ENCODE measurements at regions not wholly inside any gene's neighbourhood (a gene's known extent, or its start where the extent isn't known, plus 50 kb on each side); places are given as distances from the start of the nearest gene placed in this dataset.

- H3K4me3 ChIP-seq (ENCODE audit: low read length): no peak overlapping the region
- no peaks in the 10 kb centered on the region for H3K36me3 ChIP-seq (ENCODE audit: insufficient read depth, low read length)
- DNase-seq: no peak
- Mint-ChIP-seq H3K27me3 (peaks cover 5 to 8% of the 10 kb centered on the region in 2 donors), H3K27ac (no peak overlapping the region), H3K4me1 (no peaks in the 10 kb centered on the region), H3K4me3 (no peak overlapping the region), H3K36me3 (no peaks in the 10 kb centered on the region), H3K9me3 (peaks cover 0 to 2% (median 0%) of the 10 kb centered on the region in 5 donors)
- H3K4me1 ChIP-seq (ENCODE audit: insufficient read depth, low read length): no peaks in the 10 kb centered on the region
- POLR2A ChIA-PET: no interaction called here
- no peak overlapping the region for H3K27ac ChIP-seq (ENCODE audit: low read depth, low read length)
- no peaks in the 10 kb centered on the region for H3K27me3 ChIP-seq (ENCODE audit: insufficient read depth, low read length, poor library complexity, severe bottlenecking)
- no peaks in the 10 kb centered on the region for H3K9me3 ChIP-seq (ENCODE audit: low read length)
- CTCF ChIA-PET: no interaction called here
These were observed 147.4 kb upstream of the PRLR start for GRCh38 chr5:35377653-35378052.

DNA sequence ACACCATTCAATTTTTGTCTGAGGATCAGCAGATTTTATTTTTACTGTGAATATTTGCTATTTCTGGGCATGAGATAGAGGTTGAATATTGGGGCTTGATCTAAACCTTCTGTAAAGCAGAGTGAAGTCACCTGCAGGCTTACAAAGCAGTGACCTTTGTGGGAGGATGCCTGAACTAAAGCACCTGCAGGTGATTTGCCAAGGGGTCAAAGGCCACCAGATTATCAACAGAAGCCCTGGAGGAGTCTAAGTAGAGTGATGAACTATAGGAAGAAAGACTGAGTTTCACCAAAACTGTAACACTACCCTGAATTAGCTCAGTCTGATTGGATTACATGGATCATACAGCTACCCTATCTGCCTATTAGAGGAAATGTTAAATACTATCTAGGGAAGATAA, 144.3 kb upstream of the PRLR start:
- no peaks in the 10 kb centered on the region for H3K36me3 Mint-ChIP-seq
- H3K4me1 Mint-ChIP-seq: no peaks in the 10 kb centered on the region
- H3K27ac Mint-ChIP-seq: no peak overlapping the region
- H3K4me3 ChIP-seq (ENCODE audit: low read length): no peak overlapping the region
- H3K9me3 Mint-ChIP-seq: no peaks in the 10 kb centered on the region
- H3K4me1 ChIP-seq (ENCODE audit: insufficient read depth, low read length): no peaks in the 10 kb centered on the region
- H3K27ac ChIP-seq (ENCODE audit: low read depth, low read length): no peak overlapping the region
- no peaks in the 10 kb centered on the region for H3K9me3 ChIP-seq (ENCODE audit: low read length)
- no peaks in the 10 kb centered on the region for H3K36me3 ChIP-seq (ENCODE audit: insufficient read depth, low read length)
- peaks cover 5 to 8% of the 10 kb centered on the region in 2 donors for H3K27me3 Mint-ChIP-seq
- H3K4me3 Mint-ChIP-seq: no peak overlapping the region
- H3K27me3 ChIP-seq (ENCODE audit: insufficient read depth, low read length, poor library complexity, severe bottlenecking): no peaks in the 10 kb centered on the region
- no peak for DNase-seq
- POLR2A ChIA-PET: no interaction called here
- CTCF ChIA-PET: no interaction called here

GRCh38 chr5:35373249-35373648, 143.0 kb upstream of the PRLR start:
- no peak overlapping the region for H3K4me3 Mint-ChIP-seq
- Histone ChIP-seq H3K9me3 (ENCODE audit: low read length) (no peaks in the 10 kb centered on the region), H3K36me3 (ENCODE audit: insufficient read depth, low read length) (no peaks in the 10 kb centered on the region), H3K27ac (ENCODE audit: low read depth, low read length) (no peak overlapping the region), H3K27me3 (ENCODE audit: insufficient read depth, low read length, poor library complexity, severe bottlenecking) (no peaks in the 10 kb centered on the region), H3K4me1 (ENCODE audit: insufficient read depth, low read length) (no peaks in the 10 kb centered on the region), H3K4me3 (ENCODE audit: low read length) (no peak overlapping the region)
- peaks cover 5 to 6% of the 10 kb centered on the region in 2 donors for H3K27me3 Mint-ChIP-seq
- H3K9me3 Mint-ChIP-seq: no peaks in the 10 kb centered on the region
- ChIA-PET CTCF (interaction anchor here (0.9 kb wide), 1 partner anchor 17 kb away, joined by 3 read pairs; no protein-coding TSS in a partner anchor), POLR2A (no interaction called here)
- DNase-seq: no peak
- peak overlapping the region in 1 of 8 donors; percentile 54 for H3K27ac Mint-ChIP-seq
- H3K4me1 Mint-ChIP-seq: no peaks in the 10 kb centered on the region
- H3K36me3 Mint-ChIP-seq: no peaks in the 10 kb centered on the region

DNA sequence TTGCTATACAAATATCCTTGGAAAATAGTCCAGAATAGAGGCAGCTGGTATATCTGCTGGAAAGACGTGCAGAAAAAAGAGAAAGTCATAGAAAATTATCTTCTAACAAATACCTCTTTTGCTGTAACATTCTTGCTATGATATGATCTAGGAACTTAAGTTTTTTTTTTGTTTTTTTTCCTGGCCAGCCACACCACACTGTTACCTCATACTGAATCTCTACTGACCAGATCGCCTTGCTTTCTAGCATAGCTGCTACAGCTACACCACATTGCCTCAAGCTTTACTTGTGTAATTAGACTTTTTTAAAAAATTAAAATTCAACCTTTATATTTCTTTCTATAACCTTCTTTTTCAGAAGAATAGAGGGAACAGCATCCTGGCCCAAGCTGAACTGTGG, 142.2 kb upstream of the PRLR start:
- no peaks in the 10 kb centered on the region for H3K4me1 ChIP-seq (ENCODE audit: insufficient read depth, low read length)
- H3K27me3 ChIP-seq (ENCODE audit: insufficient read depth, low read length, poor library complexity, severe bottlenecking): no peaks in the 10 kb centered on the region
- no peaks in the 10 kb centered on the region for H3K9me3 ChIP-seq (ENCODE audit: low read length)
- no peak overlapping the region for H3K27ac ChIP-seq (ENCODE audit: low read depth, low read length)
- Mint-ChIP-seq H3K4me3 (no peak overlapping the region), H3K4me1 (no peaks in the 10 kb centered on the region), H3K9me3 (no peaks in the 10 kb centered on the region), H3K36me3 (no peaks in the 10 kb centered on the region), H3K27ac (no peak overlapping the region), H3K27me3 (peaks cover under 1 to 5% of the 10 kb centered on the region in 2 donors)
- ChIA-PET CTCF (no interaction called here), POLR2A (no interaction called here)
- no peak overlapping the region for H3K4me3 ChIP-seq (ENCODE audit: low read length)
- no peak for DNase-seq
- H3K36me3 ChIP-seq (ENCODE audit: insufficient read depth, low read length): no peaks in the 10 kb centered on the region

- CTCF ChIA-PET: no interaction called here
These were observed 141.7 kb upstream of the PRLR start for GRCh38 chr5:35371951-35372426.

GRCh38 chr5:35370871-35371270, 140.6 kb upstream of the PRLR start:
- ChIA-PET CTCF (no interaction called here), POLR2A (no interaction called here)

More at GRCh38 chr5:35371951-35372426, 141.7 kb upstream of the PRLR start:
- H3K27me3 Mint-ChIP-seq: peaks cover 0 to 5% of the 10 kb centered on the region in 2 donors
- H3K36me3 ChIP-seq (ENCODE audit: insufficient read depth, low read length): no peaks in the 10 kb centered on the region
- H3K4me1 ChIP-seq (ENCODE audit: insufficient read depth, low read length): no peaks in the 10 kb centered on the region
- H3K9me3 ChIP-seq (ENCODE audit: low read length): no peaks in the 10 kb centered on the region
- H3K27ac Mint-ChIP-seq: no peak overlapping the region
- no peaks in the 10 kb centered on the region for H3K4me1 Mint-ChIP-seq
- POLR2A ChIA-PET: no interaction called here
- no peak overlapping the region for H3K4me3 ChIP-seq (ENCODE audit: low read length)
- no peaks in the 10 kb centered on the region for H3K9me3 Mint-ChIP-seq
- H3K27ac ChIP-seq (ENCODE audit: low read depth, low read length): no peak overlapping the region
- H3K4me3 Mint-ChIP-seq: no peak overlapping the region
- no peaks in the 10 kb centered on the region for H3K27me3 ChIP-seq (ENCODE audit: insufficient read depth, low read length, poor library complexity, severe bottlenecking)
- no peak for DNase-seq
- no peaks in the 10 kb centered on the region for H3K36me3 Mint-ChIP-seq

DNA sequence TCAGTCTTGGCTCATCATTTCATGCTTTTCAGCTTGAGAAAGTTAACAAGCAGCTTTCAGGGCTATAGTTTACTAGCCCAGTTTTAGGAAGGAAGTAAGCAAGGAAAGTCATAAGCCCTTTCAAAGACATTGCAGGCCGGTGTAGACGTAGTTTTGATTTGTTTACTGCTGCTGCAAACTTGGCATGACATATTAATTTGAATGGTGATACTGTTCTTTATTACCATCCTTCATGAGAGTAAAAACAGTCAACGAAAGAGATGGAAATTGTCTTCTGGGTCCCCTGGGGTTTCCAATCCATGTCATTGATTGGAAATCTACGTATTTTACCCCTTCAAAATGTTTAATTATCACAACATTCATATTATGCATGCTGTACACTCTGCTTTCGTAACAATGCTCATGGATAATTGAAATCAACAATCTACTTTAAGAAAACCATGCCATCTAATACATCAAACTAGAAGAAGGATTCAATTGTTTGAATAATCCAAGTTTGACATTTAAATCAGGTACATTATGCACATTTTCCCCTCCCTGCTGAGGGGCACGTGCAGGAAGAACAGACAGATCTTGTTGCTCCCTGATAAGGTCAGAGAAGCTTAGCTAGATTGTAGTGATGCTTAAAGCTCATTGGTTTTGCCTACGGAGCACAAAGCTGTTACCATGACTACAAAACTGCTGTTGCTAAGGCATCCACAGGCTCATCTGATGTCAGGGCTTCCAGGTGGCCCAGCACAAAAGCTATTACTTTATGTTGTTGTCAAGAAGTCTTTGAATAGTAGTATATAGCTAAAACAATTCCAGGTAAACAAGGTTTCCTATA, 139.9 kb upstream of the PRLR start:
- no peaks in the 10 kb centered on the region for H3K36me3 ChIP-seq (ENCODE audit: insufficient read depth, low read length)
- H3K9me3 ChIP-seq (ENCODE audit: low read length): no peaks in the 10 kb centered on the region
- H3K4me3 Mint-ChIP-seq: no peak overlapping the region
- no peak overlapping the region for H3K4me3 ChIP-seq (ENCODE audit: low read length)
- no peaks in the 10 kb centered on the region for H3K4me1 Mint-ChIP-seq
- no peak overlapping the region for H3K27ac Mint-ChIP-seq
- ChIA-PET POLR2A (no interaction called here), CTCF (no interaction called here)
- H3K27me3 Mint-ChIP-seq: peaks cover 0 to 5% of the 10 kb centered on the region in 2 donors
- H3K9me3 Mint-ChIP-seq: no peaks in the 10 kb centered on the region
- H3K27ac ChIP-seq (ENCODE audit: low read depth, low read length): no peak overlapping the region
- H3K4me1 ChIP-seq (ENCODE audit: insufficient read depth, low read length): no peaks in the 10 kb centered on the region
- no peak for DNase-seq
- no peaks in the 10 kb centered on the region for H3K27me3 ChIP-seq (ENCODE audit: insufficient read depth, low read length, poor library complexity, severe bottlenecking)
- no peaks in the 10 kb centered on the region for H3K36me3 Mint-ChIP-seq

More at GRCh38 chr5:35370871-35371270, 140.6 kb upstream of the PRLR start:
- Mint-ChIP-seq H3K36me3 (no peaks in the 10 kb centered on the region), H3K4me3 (no peak overlapping the region), H3K9me3 (no peaks in the 10 kb centered on the region), H3K4me1 (no peaks in the 10 kb centered on the region), H3K27ac (no peak overlapping the region), H3K27me3 (peaks cover 0 to 5% of the 10 kb centered on the region in 2 donors)
- Histone ChIP-seq H3K9me3 (ENCODE audit: low read length) (no peaks in the 10 kb centered on the region), H3K36me3 (ENCODE audit: insufficient read depth, low read length) (no peaks in the 10 kb centered on the region), H3K4me3 (ENCODE audit: low read length) (no peak overlapping the region), H3K4me1 (ENCODE audit: insufficient read depth, low read length) (no peaks in the 10 kb centered on the region), H3K27ac (ENCODE audit: low read depth, low read length) (no peak overlapping the region), H3K27me3 (ENCODE audit: insufficient read depth, low read length, poor library complexity, severe bottlenecking) (no peaks in the 10 kb centered on the region)
- no peak for DNase-seq

DNA sequence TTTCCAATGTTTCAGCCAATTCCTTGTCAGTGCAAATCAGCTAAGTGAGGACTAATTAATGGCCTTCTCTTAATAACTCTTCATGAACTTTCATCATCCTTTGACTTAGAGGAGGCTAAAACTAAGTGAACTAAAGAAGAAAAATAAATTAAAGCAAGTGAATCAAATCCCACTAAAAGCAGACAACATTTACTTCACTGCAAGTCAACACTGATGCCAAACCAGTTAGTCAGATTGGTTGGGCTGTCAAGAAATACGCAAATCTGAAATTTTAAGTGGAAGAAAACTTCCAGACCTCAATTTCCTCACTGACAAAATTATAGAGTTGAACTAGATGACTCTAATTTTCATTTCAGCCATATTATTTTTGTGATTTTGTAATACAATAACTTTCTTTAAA, 137.2 kb upstream of the PRLR start:
- H3K4me3 ChIP-seq (ENCODE audit: low read length): no peak overlapping the region
- Mint-ChIP-seq H3K36me3 (no peaks in the 10 kb centered on the region), H3K9me3 (no peaks in the 10 kb centered on the region), H3K27ac (no peak overlapping the region), H3K27me3 (peaks cover 0 to 4% of the 10 kb centered on the region in 2 donors), H3K4me3 (no peak overlapping the region), H3K4me1 (no peaks in the 10 kb centered on the region)
- H3K27ac ChIP-seq (ENCODE audit: low read depth, low read length): no peak overlapping the region
- no peak for DNase-seq
- H3K9me3 ChIP-seq (ENCODE audit: low read length): no peaks in the 10 kb centered on the region
- H3K27me3 ChIP-seq (ENCODE audit: insufficient read depth, low read length, poor library complexity, severe bottlenecking): no peaks in the 10 kb centered on the region
- H3K36me3 ChIP-seq (ENCODE audit: insufficient read depth, low read length): no peaks in the 10 kb centered on the region
- ChIA-PET CTCF (no interaction called here), POLR2A (no interaction called here)
- H3K4me1 ChIP-seq (ENCODE audit: insufficient read depth, low read length): no peaks in the 10 kb centered on the region

All from CD8-positive, alpha-beta memory T cell (primary cell).